RWPE2 (cell line): ENCODE measurements at regions not wholly inside any gene's neighbourhood (a gene's known extent, or its start where the extent isn't known, plus 50 kb on each side); places are given as distances from the start of the nearest gene placed in this dataset.

ENCODE experiments used
- ATAC-seq: fragments of 200-7000 bp; cut with Tn5 transposase; 3 replicates; pipeline ENCODE4 v1.9.1; 2021; ENCODE audit warnings: low read depth
- DNase-seq: peaks from one replicate; pipeline ENCODE4 v3.0.0-alpha.2; 2020; ENCODE audit warnings: low spot score
- H3K27ac ChIP-seq: fragments of 450-650 bp; 2 replicates; pipeline ENCODE4 v1.5.1; 2017; ENCODE audit warnings: mild to moderate bottlenecking; ENCODE audit not compliant: poor library complexity, severe bottlenecking
- H3K27me3 ChIP-seq: fragments of 250-450 bp; sonication (Bioruptor Pico); 2 replicates; pipeline ENCODE4 v1.5.1; 2021; ENCODE audit warnings: mild to moderate bottlenecking, moderate library complexity; ENCODE audit not compliant: insufficient read depth, poor library complexity, severe bottlenecking
- H3K36me3 ChIP-seq: fragments of 250-450 bp; sonication (Bioruptor Pico); 2 replicates; pipeline ENCODE4 v1.5.1; 2020; ENCODE audit warnings: low read depth, mild to moderate bottlenecking, moderate library complexity
- H3K4me1 ChIP-seq: fragments of 250-450 bp; sonication (Bioruptor Pico); 2 replicates; pipeline ENCODE4 v1.5.1; 2021; ENCODE audit warnings: mild to moderate bottlenecking, moderate library complexity; ENCODE audit not compliant: insufficient read depth, poor library complexity, severe bottlenecking
- H3K4me3 ChIP-seq: fragments of 250-450 bp; sonication (Bioruptor Pico); 2 replicates; pipeline ENCODE4 v1.5.1; 2021; ENCODE audit warnings: mild to moderate bottlenecking, moderate library complexity; ENCODE audit not compliant: severe bottlenecking
- H3K9me3 ChIP-seq: fragments of 250-450 bp; sonication (Bioruptor Pico); 2 replicates; pipeline ENCODE4 v1.5.1; 2021; ENCODE audit warnings: mild to moderate bottlenecking, moderate library complexity; ENCODE audit not compliant: severe bottlenecking
- TF ChIP-seq, protein P1 (sequence below): fragments of 450-650 bp; IDR thresholded peaks from one replicate; pipeline ENCODE4 v1.5.1; 2017; ENCODE audit warnings: mild to moderate bottlenecking, moderate library complexity; ENCODE audit not compliant: poor library complexity, severe bottlenecking

DNA sequence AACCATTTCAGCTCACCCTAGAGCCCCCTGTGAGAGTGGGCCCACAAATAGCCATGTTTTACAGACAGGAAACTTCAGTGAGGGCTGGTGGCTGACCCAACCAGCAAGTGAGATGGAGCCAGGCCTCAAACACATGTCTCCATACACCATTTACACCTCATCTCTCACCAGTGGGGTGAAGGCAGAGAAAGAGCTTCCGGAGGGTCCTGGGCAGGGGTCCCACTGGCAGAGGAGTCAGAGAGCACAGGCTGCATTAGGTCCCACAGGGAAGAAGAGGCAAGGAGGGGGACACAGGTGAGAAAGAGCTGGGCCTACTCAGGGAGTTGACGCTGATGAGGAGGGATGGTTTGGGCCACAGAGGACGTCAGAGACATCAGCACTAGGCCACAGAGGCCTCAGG, 172.6 kb downstream of the VEGFA start:
- Histone ChIP-seq H3K36me3 (no peaks in the 10 kb centered on the region), H3K9me3 (peaks cover 4% of the 10 kb centered on the region), H3K27ac (no peak overlapping the region), H3K4me1 (no peaks in the 10 kb centered on the region), H3K27me3 (no peaks in the 10 kb centered on the region), H3K4me3 (no peak overlapping the region)
- ATAC-seq: no peak
- no peak for DNase-seq
- TF ChIP-seq, protein P1, sequence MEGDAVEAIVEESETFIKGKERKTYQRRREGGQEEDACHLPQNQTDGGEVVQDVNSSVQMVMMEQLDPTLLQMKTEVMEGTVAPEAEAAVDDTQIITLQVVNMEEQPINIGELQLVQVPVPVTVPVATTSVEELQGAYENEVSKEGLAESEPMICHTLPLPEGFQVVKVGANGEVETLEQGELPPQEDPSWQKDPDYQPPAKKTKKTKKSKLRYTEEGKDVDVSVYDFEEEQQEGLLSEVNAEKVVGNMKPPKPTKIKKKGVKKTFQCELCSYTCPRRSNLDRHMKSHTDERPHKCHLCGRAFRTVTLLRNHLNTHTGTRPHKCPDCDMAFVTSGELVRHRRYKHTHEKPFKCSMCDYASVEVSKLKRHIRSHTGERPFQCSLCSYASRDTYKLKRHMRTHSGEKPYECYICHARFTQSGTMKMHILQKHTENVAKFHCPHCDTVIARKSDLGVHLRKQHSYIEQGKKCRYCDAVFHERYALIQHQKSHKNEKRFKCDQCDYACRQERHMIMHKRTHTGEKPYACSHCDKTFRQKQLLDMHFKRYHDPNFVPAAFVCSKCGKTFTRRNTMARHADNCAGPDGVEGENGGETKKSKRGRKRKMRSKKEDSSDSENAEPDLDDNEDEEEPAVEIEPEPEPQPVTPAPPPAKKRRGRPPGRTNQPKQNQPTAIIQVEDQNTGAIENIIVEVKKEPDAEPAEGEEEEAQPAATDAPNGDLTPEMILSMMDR: no peak

DNA sequence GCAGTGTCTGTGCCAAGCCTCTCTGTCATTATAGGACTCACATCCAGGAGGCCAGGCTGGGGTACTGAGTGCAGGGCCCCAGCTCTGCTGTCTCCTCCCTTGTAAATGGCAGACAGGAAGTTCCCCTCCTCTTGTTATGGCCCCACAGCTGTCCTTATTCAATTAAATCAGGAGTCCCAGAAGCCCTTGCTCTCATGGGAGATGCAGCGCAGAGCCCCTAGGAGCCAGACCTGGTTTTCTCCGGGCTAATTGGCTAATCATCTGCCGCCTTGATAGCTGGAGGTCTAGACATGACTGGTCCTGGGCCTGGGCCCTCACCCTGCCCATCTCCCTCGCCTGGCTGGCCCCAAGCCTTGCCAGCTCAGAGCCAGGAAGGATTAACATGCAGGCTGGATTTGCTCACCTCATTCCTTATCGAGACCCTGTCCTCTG, 172.0 kb downstream of the VEGFA start:
- ATAC-seq (no peak), DNase-seq (no peak)
- Histone ChIP-seq H3K9me3 (peaks cover 4% of the 10 kb centered on the region), H3K4me3 (no peak overlapping the region), H3K36me3 (no peaks in the 10 kb centered on the region), H3K4me1 (no peaks in the 10 kb centered on the region), H3K27ac (no peak overlapping the region), H3K27me3 (no peaks in the 10 kb centered on the region)
- TF ChIP-seq, protein P1: no peak

DNA sequence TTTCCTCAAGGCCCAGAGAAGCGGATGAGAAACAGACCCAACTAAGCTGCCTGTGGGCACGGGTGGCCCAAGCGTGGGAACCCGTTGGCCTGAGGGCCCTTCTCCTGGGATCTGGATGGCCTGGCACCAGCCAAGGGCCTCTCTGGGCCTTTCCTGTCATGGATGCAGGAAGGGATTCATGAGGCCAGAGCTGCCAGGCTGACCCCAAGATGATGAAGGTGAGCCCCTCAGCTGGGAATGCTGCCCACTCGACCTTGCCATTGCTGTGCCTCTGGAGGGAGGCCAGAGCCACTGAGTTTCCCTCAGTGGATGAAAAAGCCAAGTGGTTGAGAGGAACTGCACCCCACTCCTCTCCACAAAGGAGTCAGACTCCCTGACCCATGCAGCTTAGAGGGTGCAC, 171.2 kb downstream of the VEGFA start:
- TF ChIP-seq, protein P1: no peak
- ATAC-seq: no peak

DNA sequence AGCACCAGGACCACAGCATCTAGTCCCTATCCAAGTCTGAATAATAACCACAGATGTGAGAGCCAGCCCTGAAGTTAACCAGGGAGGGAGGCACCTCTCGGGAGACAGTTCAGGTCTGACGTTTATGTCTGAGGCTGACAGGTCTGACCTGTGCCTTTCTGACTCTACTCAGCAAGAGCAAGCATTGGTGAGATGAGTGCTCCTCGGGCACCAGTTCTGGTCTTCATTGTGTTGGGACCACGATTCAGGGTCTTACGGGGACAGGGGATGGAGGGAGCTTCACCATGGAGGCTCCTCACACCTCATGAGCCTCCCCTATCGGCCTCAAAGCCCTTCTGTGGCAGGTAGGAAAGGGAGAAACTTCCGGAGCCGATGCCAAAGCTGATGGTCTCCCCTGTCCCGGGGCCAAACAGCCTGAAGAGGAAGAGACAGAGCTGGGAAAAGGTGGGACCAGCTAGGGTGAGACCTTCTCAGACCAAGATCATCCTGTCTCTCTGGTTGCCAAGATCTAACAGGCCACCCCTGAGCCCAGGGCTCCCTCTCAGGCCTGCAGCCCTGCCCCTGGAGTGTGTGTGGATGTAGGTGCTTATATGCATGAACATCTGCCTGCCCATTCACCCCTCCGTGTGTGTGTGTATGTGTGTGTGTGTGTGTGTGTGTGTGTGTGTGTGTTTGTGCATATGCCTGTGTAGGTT, 170.5 kb downstream of the VEGFA start:
- Histone ChIP-seq H3K4me3 (no peak overlapping the region), H3K36me3 (no peaks in the 10 kb centered on the region), H3K9me3 (peaks cover 1% of the 10 kb centered on the region), H3K27me3 (no peaks in the 10 kb centered on the region), H3K27ac (no peak overlapping the region), H3K4me1 (no peaks in the 10 kb centered on the region)
- no peak for ATAC-seq
- DNase-seq: no peak
- TF ChIP-seq, protein P1: no peak

More for the DNA sequence above, 171.2 kb downstream of the VEGFA start:
- no peak for DNase-seq
- Histone ChIP-seq H3K4me3 (no peak overlapping the region), H3K27me3 (no peaks in the 10 kb centered on the region), H3K27ac (no peak overlapping the region), H3K4me1 (no peaks in the 10 kb centered on the region), H3K36me3 (no peaks in the 10 kb centered on the region), H3K9me3 (peaks cover 4% of the 10 kb centered on the region)

DNA sequence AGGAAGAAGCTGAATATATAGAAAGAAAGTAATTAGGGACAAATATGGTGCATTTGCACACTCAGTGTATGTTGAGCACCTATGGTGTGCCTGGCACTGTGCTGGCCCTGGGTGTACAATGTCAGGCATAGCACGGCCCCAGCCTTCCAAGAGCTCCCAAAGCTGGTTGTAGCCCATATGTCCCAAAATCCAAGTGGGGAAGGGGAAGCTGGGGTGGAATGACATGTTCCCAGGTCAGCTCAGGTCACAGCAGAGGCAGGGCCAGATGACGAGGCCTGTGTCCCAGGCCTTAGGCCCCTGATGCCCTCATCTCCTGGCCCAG, 170.0 kb downstream of the VEGFA start:
- Histone ChIP-seq H3K4me3 (no peak overlapping the region), H3K36me3 (no peaks in the 10 kb centered on the region), H3K27me3 (no peaks in the 10 kb centered on the region), H3K4me1 (no peaks in the 10 kb centered on the region), H3K27ac (no peak overlapping the region), H3K9me3 (no peaks in the 10 kb centered on the region)
- ATAC-seq (no peak), DNase-seq (no peak)
- TF ChIP-seq, protein P1: no peak
